ENCODE measurements at regions not wholly inside any gene's neighbourhood (a gene's known extent, or its start where the extent isn't known, plus 50 kb on each side); places are given as distances from the start of the nearest gene placed in this dataset.
"Not testable (repeated sequence)": the region's sequence is repeated elsewhere in the genome, so short reads cannot be mapped to it uniquely, and the experiment has no call there.

DNA sequence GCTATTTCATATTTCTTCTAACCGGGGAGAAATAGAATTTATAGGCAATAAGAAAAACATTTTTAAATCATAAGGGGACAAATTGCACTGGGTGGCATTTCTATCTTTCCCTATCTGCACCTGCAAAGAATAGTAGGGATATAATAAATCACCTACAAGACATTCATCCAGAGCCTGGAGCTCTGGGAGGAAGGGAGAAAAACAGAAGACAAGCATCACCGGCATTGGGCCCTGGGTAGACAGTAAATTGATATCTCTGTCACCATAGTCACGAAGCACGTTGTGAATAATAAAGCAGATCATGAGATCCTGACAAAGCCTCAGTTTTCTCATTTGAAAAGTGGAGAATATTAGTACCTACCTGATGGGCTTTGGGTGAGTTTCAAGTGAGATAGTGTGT, 685.6 kb downstream of the XPNPEP1 start:
- Histone ChIP-seq H4K20me1 (no peaks in the 10 kb centered on the region), H3K9me3 (no peaks in the 10 kb centered on the region), H3K36me3 (no peaks in the 10 kb centered on the region), H3K4me1 (no peaks in the 10 kb centered on the region), H3K4me2 (no peak overlapping the region), H3K9ac (no peak overlapping the region), H3K4me3 (no peak overlapping the region), H3K27ac (no peak overlapping the region), H3K27me3 (no peaks in the 10 kb centered on the region)
- TF ChIP-seq Cebpa-rat (IDR thresholded peaks at IDR 0.05): no peak

DNA sequence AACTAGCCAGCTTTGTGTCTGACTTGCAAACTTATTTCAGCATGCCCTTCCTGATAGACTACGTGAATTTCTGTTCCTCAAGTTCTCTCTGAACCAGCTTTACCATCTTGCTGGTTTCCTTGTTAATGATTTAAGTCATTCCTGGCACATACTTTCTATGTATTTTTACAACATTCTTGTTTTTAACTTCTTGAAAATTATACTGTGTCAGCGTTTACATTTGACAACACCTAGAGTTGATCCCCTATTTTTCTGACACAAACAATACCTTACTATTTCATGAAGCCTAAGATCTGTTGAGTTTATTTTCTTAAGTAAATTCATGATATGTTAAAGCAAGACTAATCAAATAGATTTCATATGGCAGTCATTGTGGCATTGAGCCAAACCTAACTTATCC, 686.3 kb downstream of the XPNPEP1 start:
- no peak overlapping the region for H3K4me2 ChIP-seq

DNA sequence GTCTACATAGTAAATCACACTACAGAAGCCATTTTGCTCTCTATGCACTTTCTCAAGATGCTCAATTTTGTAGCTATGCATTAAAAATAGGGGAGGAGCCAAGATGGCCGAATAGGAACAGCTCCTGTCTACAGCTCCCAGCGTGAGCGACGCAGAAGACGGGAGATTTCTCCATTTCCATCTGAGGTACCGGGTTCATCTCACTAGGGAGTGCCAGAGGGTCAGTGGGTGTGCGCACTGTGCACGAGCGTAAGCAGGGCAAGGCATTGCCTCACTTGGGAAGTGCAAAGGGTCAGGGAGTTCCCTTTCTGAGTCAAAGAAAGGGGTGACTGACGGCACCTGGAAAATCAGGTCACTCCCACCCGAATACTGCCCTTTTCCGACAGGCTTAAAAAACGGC, 699.8 kb downstream of the XPNPEP1 start:
- H3K27ac ChIP-seq, H3K27me3 ChIP-seq, H3K4me1 ChIP-seq, H3K36me3 ChIP-seq, H3K4me2 ChIP-seq, H3K4me3 ChIP-seq, H4K20me1 ChIP-seq, H3K9me3 ChIP-seq, H3K9ac ChIP-seq: not testable (repeated sequence)

More for the DNA sequence above, 686.3 kb downstream of the XPNPEP1 start:
- H3K4me1 ChIP-seq: no peaks in the 10 kb centered on the region
- H3K9ac ChIP-seq: no peak overlapping the region
- H3K4me3 ChIP-seq: no peak overlapping the region
- no peaks in the 10 kb centered on the region for H3K27me3 ChIP-seq
- no peak overlapping the region for H3K27ac ChIP-seq
- H3K9me3 ChIP-seq: no peaks in the 10 kb centered on the region
- H3K36me3 ChIP-seq: no peaks in the 10 kb centered on the region
- no peak for TF ChIP-seq Cebpa-rat (IDR thresholded peaks at IDR 0.05)
- no peaks in the 10 kb centered on the region for H4K20me1 ChIP-seq

DNA sequence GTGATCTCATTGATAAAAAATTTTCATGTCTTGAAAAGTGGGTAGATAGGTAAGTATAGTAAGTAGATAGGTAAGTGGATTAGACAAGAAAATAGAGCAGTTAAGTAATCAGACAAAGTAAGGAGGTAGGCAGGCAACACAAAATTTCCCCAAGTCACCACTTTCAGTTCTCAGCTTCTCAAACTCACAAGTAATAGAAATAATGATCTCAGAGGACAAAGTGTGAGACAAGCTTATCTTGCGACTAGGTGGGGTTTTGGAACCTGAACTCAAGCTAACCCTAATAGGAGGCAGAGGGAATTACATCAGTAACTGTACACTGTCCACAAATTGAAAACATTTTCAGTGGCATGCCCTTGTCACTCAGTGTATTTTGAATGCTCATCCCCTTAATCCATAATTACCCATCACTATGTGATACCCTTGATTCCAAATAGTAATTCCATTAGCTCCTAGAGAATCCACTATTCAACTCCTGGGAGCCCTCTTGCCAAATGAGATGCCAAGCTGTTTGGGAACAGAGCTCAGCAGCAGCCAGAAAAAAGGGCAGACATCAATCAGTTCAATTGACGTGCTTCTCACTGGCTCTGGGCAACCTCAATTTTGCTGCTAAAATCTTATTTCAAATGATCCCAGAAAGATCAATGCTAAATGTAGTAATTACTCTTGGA, 703.2 kb downstream of the XPNPEP1 start:
- no peak overlapping the region for H3K4me2 ChIP-seq
- H3K9me3 ChIP-seq: no peaks in the 10 kb centered on the region
- no peak overlapping the region for H3K9ac ChIP-seq
- TF ChIP-seq Cebpa-rat (IDR thresholded peaks at IDR 0.05): no peak
- H3K27ac ChIP-seq: no peak overlapping the region
- H3K4me3 ChIP-seq: no peak overlapping the region
- H4K20me1 ChIP-seq: no peaks in the 10 kb centered on the region
- H3K36me3 ChIP-seq: no peaks in the 10 kb centered on the region
- H3K27me3 ChIP-seq: no peaks in the 10 kb centered on the region
- H3K4me1 ChIP-seq: no peaks in the 10 kb centered on the region

DNA sequence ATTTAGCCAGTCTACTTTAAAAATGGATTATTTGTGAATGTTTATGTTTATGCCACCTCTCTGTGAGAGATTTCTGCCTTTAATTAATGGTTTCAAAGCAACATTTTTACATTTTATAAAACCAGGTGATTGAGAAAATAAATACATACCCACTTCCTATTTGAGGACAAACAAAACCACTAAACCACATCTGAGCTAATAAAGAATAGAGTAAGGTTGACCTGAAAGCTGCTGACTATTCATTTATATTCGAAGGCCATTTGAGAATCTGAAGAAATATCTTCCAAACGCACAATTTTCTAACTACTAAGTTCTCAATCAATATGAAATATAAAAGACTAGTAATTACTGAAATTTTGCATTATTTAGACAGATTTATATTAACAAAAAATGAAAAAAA, 705.1 kb downstream of the XPNPEP1 start:
- Histone ChIP-seq H3K4me3 (no peak overlapping the region), H3K4me2 (no peak overlapping the region), H3K9me3 (no peaks in the 10 kb centered on the region), H3K4me1 (no peaks in the 10 kb centered on the region), H3K27ac (no peak overlapping the region), H3K27me3 (no peaks in the 10 kb centered on the region), H4K20me1 (no peaks in the 10 kb centered on the region), H3K9ac (no peak overlapping the region), H3K36me3 (no peaks in the 10 kb centered on the region)
- TF ChIP-seq Cebpa-rat (IDR thresholded peaks at IDR 0.05): no peak

DNA sequence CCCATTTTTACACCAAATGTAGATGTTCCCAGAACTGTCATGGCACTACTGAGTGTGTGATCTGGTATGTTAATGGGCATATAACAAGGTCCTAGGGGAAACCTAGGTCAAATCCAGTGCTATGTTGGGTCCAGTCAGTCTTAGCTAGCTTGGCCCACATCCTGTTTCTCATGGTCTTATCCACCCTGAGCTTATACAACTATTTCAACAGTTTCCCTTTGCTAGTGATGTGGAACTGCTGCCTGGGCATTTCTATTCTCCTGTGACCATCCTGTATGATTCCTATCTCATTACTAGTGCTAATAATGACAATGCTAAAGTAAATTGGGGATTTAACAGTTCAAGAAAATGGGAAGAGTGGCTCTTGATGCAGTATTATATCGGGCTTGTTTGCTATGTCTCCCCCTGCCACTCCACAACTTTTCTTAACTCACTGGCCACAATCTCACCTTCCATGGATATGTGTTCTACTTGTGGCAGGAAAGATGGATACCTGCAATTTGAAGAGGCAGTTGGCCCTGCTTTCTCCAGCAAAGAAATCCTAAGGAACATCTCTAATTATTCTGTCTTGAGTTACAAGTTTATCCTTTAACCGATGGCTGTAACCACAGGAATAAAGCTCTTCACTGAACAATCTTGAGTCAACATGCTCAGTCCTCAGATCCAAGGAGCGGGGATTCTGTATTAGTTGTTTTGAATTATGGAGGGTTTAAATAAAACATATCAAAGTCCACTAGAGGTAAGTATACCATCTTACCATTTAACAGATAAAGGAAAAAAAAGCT, 707.8 kb downstream of the XPNPEP1 start:
- no peaks in the 10 kb centered on the region for H3K27me3 ChIP-seq
- H3K4me2 ChIP-seq: no peak overlapping the region
- H4K20me1 ChIP-seq: no peaks in the 10 kb centered on the region
- no peak overlapping the region for H3K4me3 ChIP-seq
- no peaks in the 10 kb centered on the region for H3K36me3 ChIP-seq
- no peaks in the 10 kb centered on the region for H3K9me3 ChIP-seq
- H3K4me1 ChIP-seq: no peaks in the 10 kb centered on the region
- no peak for TF ChIP-seq Cebpa-rat (IDR thresholded peaks at IDR 0.05)
- H3K9ac ChIP-seq: no peak overlapping the region
- no peak overlapping the region for H3K27ac ChIP-seq

DNA sequence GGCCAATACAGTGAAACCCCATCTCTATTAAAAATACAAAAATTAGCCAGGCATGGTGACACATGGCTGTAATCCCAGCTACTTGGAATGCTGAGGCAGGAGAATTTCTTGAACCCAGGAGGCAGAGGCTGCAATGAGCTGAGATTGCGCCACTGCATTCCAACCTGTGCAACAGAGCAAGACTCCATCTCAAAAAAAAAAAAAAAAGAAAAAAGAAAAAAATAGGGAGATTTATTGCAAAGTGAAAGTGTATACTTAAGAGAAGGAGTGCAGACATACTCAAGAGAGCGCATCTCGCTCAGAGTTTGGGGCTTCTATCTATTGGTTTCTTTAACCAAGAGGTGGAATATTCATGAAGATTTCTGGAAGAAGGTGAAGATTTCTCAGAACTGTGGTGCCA, 708.4 kb downstream of the XPNPEP1 start:
- H3K9me3 ChIP-seq, H3K27ac ChIP-seq, H3K36me3 ChIP-seq, H3K4me1 ChIP-seq, H4K20me1 ChIP-seq, H3K4me3 ChIP-seq, H3K4me2 ChIP-seq, H3K9ac ChIP-seq, H3K27me3 ChIP-seq: not testable (repeated sequence)

DNA sequence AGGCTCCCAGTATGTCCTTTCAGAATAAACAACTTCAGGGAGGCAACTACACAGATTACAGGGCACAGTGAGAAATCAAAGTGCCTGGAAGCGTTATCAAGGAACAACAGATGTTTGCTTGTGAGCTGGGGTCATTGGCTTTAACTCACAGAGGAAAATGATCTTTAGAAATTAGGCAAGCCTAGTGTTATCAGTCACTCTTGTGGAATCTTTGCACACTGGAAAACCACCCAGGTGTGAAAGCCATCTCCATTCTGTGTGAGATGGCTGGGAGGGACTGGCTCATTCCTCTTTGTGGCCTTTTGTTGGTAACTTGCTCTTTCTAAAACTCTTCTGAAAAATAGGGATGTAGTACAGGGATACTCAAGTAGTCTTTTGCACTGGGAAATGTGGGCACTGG, 716.0 kb downstream of the XPNPEP1 start:
- no peaks in the 10 kb centered on the region for H3K27me3 ChIP-seq
- no peak overlapping the region for H3K4me3 ChIP-seq
- TF ChIP-seq Cebpa-rat (IDR thresholded peaks at IDR 0.05): no peak
- H3K4me2 ChIP-seq: no peak overlapping the region
- no peaks in the 10 kb centered on the region for H3K9me3 ChIP-seq
- H3K4me1 ChIP-seq: 0 out of 2 replicates have a peak, but pooled peaks cover 6% of the 10 kb centered on the region
- no peak overlapping the region for H3K27ac ChIP-seq
- H3K36me3 ChIP-seq: no peaks in the 10 kb centered on the region
- H4K20me1 ChIP-seq: no peaks in the 10 kb centered on the region
- no peak overlapping the region for H3K9ac ChIP-seq

DNA sequence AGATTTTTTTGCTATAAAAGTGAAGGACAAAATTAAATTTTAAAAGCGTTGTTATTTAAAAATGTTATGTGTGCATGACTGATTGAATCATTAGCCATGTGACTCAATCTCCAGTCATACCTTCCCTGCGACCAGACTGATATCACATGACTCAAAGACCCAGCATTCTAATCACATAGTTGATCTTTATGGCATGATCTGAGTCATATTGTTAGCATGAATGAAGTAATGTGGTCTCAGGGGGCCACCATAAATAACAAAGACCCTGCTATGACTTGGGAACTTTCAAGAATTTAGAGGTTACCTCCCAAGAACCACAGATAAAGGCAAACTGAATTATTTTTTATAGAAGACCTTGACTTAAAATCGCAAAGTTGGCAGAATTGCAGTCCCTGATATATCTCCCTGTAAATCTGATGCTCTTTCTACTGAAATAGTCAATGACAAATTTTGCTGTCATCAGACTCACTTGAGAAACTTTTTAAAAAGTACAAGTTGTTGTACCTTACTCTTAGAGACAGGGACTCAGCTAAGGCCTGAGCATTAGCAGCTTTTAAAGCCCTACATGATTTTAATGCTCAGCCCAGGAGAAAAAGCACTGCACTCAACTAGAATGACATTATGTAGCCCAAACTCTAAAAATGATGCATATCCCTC, 717.3 kb downstream of the XPNPEP1 start:
- no peaks in the 10 kb centered on the region for H3K9me3 ChIP-seq
- H3K27me3 ChIP-seq: no peaks in the 10 kb centered on the region
- 0 out of 2 replicates have a peak, but pooled peaks cover 6% of the 10 kb centered on the region for H3K4me1 ChIP-seq
- no peaks in the 10 kb centered on the region for H3K36me3 ChIP-seq
- no peak for TF ChIP-seq Cebpa-rat (IDR thresholded peaks at IDR 0.05)
- H3K4me3 ChIP-seq: no peak overlapping the region
- no peak overlapping the region for H3K4me2 ChIP-seq
- no peak overlapping the region for H3K27ac ChIP-seq
- no peak overlapping the region for H3K9ac ChIP-seq
- H4K20me1 ChIP-seq: no peaks in the 10 kb centered on the region

DNA sequence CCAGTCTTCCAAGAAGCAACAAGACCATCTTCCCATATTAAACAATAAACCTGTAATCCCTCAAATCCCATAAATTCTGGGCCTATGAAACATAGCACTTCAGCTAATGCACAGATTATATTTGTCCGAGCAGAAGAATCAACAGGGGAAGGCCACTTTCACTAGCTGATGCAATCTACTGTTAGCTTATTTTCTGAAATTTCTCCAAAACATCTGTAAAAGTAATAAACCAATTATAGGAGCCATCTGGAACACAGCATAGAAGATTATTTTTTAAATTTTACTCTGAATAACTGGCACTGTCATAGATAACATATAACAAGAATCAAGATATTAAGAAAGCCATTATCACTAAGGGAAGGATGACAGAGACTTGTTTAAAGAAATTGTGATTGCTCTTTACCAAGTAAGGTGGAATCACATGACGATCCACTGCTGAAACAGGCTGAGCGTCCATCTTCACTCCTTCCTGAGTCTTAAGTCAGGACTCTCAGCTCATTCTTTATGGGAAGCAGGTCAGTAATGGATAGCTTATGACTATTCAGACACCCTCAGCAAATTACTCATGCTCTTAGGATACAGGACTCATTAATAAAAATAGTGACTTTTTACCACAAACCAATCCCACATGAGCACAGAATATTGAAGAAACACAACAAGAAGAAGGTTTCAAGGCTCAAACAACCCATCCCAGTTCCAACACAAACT, 719.5 kb downstream of the XPNPEP1 start:
- 0 out of 2 replicates have a peak, but pooled peaks cover 6% of the 10 kb centered on the region for H3K4me1 ChIP-seq
- H4K20me1 ChIP-seq: no peaks in the 10 kb centered on the region
- H3K9me3 ChIP-seq: no peaks in the 10 kb centered on the region
- no peaks in the 10 kb centered on the region for H3K27me3 ChIP-seq
- H3K9ac ChIP-seq: no peak overlapping the region
- H3K4me3 ChIP-seq: no peak overlapping the region
- no peak overlapping the region for H3K4me2 ChIP-seq
- TF ChIP-seq Cebpa-rat (IDR thresholded peaks at IDR 0.05): no peak
- no peak overlapping the region for H3K27ac ChIP-seq
- H3K36me3 ChIP-seq: no peaks in the 10 kb centered on the region
